C4-2B (cell line): ENCODE measurements at regions not wholly inside any gene's neighbourhood (a gene's known extent, or its start where the extent isn't known, plus 50 kb on each side); places are given as distances from the start of the nearest gene placed in this dataset.

Experiments
- H3K27ac ChIP-seq: fragments of 450-650 bp; 2 replicates; pipeline ENCODE4 v1.5.1; 2017
- CTCF ChIP-seq: fragments of 450-650 bp; conservative IDR thresholded peaks from 2 replicates; pipeline ENCODE4 v1.5.1; 2017; ENCODE audit warnings: mild to moderate bottlenecking
- ZFX ChIP-seq: fragments of 450-650 bp; IDR thresholded peaks from 2 replicates; pipeline ENCODE4 v1.6.1; 2017

- no peak overlapping the region for H3K27ac ChIP-seq
- TF ChIP-seq ZFX (no peak), CTCF (no peak)
Measured at GRCh38 chr6:22064558-22064957, 232.3 kb downstream of the PRL start.

GRCh38 chr6:22067122-22067521 is 229.7 kb downstream of the PRL start:
- no peak overlapping the region for H3K27ac ChIP-seq
- no peak for TF ChIP-seq CTCF
- no peak for TF ChIP-seq ZFX

GRCh38 chr6:22067671-22068070 is 229.2 kb downstream of the PRL start:
- TF ChIP-seq CTCF (no peak), ZFX (no peak)
- H3K27ac ChIP-seq: no peak overlapping the region

GRCh38 chr6:22068561-22069305 is 228.1 kb downstream of the PRL start:
- no peak overlapping the region for H3K27ac ChIP-seq

GRCh38 chr6:22069306-22069800 is 227.5 kb downstream of the PRL start:
- H3K27ac ChIP-seq: no peak overlapping the region
- no peak for TF ChIP-seq CTCF
- no peak for TF ChIP-seq ZFX

More at GRCh38 chr6:22068561-22069305, 228.1 kb downstream of the PRL start:
- TF ChIP-seq ZFX (no peak), CTCF (no peak)

GRCh38 chr6:22071270-22072041 is 225.4 kb downstream of the PRL start:
- TF ChIP-seq CTCF: no peak
- TF ChIP-seq ZFX: no peak
- H3K27ac ChIP-seq: no peak overlapping the region

GRCh38 chr6:22072949-22073348 is 223.9 kb downstream of the PRL start:
- TF ChIP-seq CTCF (no peak), ZFX (no peak)

More at GRCh38 chr6:22072949-22073348, 223.9 kb downstream of the PRL start:
- no peak overlapping the region for H3K27ac ChIP-seq
